HFF-Myc (cell line): ENCODE measurements at regions not wholly inside any gene's neighbourhood (a gene's known extent, or its start where the extent isn't known, plus 50 kb on each side); places are given as distances from the start of the nearest gene placed in this dataset.

ENCODE experiments used
- DNase-seq: peaks from one replicate; pipeline ENCODE4 v3.0.0-alpha.2; 2011; ENCODE audit warnings: low read depth; ENCODE audit errors: extremely low read depth
- H3K4me3 ChIP-seq: replicated peaks from 2 replicates; pipeline ENCODE4 v1.5.1; 2011; ENCODE audit warnings: low read depth, mild to moderate bottlenecking, control low read depth, low read length
- CTCF ChIP-seq: IDR thresholded peaks from 2 replicates; pipeline ENCODE4 v1.5.1; 2012; ENCODE audit warnings: mild to moderate bottlenecking, low read depth, low read length, control low read depth; ENCODE audit errors: missing control alignments

DNA sequence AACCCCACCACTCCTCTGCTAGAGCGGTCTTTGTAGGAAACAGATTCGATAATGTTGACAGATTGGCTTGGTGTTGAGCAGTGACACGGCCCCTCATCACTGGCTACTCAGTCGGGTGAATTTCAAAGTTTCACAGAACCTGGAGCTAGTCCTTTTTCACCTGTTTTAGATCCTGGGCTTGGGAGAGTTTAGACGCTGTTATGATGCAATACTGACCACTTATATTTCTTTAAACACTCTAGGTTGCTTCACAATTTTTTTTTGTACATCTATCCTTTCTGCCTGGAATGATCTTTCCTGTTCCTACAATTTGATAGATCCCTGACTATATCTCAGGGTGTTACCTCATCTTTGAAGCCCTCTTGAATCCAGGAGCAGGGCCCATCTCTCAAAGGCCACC lies 97.1 kb upstream of the ATP10A start:
- TF ChIP-seq CTCF: no peak
- H3K4me3 ChIP-seq: no peak overlapping the region
- DNase-seq: no peak

DNA sequence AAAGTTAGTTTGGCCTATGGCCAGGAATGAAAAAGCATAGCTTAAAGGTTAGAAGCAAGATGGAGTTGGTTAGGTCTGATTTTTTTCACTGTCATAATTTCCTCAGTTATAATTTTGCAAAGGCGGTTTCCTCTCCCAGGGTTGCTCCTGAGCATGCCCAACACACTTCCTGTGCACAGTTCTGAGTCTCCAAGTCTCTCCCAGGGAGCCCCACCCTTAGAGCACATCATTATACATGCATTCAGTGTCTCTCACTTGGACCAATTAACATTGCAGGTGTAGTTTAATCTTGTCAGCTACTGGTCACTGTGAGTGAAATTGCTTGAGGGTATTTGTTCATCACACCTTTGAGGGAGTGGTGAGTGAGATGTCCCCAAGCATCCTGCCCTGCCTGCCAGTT lies 96.0 kb upstream of the ATP10A start:
- no peak overlapping the region for H3K4me3 ChIP-seq
- no peak for DNase-seq
- no peak for TF ChIP-seq CTCF

DNA sequence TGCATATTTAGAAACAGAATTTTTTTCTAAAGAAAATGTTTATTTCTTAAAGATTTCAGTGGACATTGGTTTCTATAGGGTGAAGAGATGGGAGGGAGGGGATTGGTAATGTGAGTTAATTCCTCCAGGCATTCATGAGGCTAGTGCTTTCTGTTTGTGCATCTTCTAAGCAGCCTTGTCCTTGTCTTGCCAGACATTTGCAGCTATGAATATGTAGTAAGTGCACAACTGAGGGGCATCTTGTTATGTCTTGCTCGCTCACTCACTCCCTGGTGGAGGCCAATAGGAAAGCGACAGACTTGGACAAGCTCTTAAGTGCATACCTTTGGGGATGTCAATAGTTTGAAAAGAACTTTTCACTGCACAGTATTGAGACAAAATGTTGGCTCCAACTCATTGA lies 92.5 kb upstream of the ATP10A start:
- TF ChIP-seq CTCF: no peak
- no peak for DNase-seq
- H3K4me3 ChIP-seq: no peak overlapping the region

- no peak for TF ChIP-seq CTCF
- no peak overlapping the region for H3K4me3 ChIP-seq
- no peak for DNase-seq
These were observed 91.3 kb upstream of the ATP10A start for GRCh38 chr15:25954398-25954797.

DNA sequence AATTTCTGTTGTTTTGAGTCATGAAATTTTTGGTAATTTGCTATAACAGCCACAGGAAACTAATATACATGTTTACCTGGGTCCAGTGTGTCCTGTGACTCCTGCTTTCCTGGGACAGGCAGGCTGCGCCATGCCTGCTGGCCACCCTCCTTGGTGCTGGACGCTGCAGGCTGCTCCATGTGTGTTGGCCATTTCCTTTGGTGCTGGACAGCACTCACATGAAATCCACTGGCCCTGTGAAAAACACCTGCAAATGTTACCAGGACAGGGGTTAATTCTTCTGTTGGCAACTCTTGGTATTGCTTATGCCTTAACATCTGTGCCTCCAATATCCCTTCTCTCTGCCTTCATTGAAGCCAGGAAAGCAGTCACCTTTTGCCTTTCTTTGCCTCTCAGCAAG lies 86.9 kb upstream of the ATP10A start:
- no peak overlapping the region for H3K4me3 ChIP-seq
- TF ChIP-seq CTCF: no peak
- DNase-seq: no peak

- TF ChIP-seq CTCF: no peak
- no peak overlapping the region for H3K4me3 ChIP-seq
- no peak for DNase-seq
These were observed 84.5 kb upstream of the ATP10A start for GRCh38 chr15:25947323-25948314.
